HCT116 (cell line): ENCODE measurements at regions not wholly inside any gene's neighbourhood (a gene's known extent, or its start where the extent isn't known, plus 50 kb on each side); places are given as distances from the start of the nearest gene placed in this dataset.

Source experiments
- ATAC-seq: fragments of 200-7000 bp; cut with Tn5 transposase; 2 replicates; pipeline ENCODE4 v1.9.1; 2020; ENCODE audit warnings: mild to moderate bottlenecking, moderate library complexity
- BruUV-seq: library from RNA; stranded (reverse); fragments of 400-500 nt; replicated peaks from 2 replicates; lab custom pipeline; 2021; lab: Mats Ljungman, UMichigan
- CTCF ChIA-PET: fragments of 300-600 bp; sonication (Branson Sonifier 250); formaldehyde crosslinking; loops from one replicate; lab custom pipeline; 2021; ENCODE audit warnings: antibody characterized with exemption; lab: Charles Lee
- POLR2A ChIA-PET: fragments of 300-600, 350-600 bp; sonication (Branson Sonifier 250); formaldehyde crosslinking; loops from one replicate; lab custom pipeline; 2021; ENCODE audit warnings: antibody characterized with exemption; lab: Charles Lee
- RAD21 ChIA-PET, 2 experiments: fragments of 300-600 bp; sonication (Branson Sonifier 250); formaldehyde crosslinking; loops; one replicate each; lab custom pipeline; 2023; ENCODE audit warnings: low total read pairs in 2 of 2; ENCODE audit not compliant: uncharacterized antibody in 2 of 2, unreplicated experiment in 2 of 2, low non-redundant PET in 1 of 2; lab: Charles Lee
- DNase-seq: peaks from one replicate; pipeline ENCODE4 v3.0.0-alpha.2; 2010; ENCODE audit warnings: low read depth, low spot score
- H2AFZ ChIP-seq: fragments of 200-600 bp; shearing (Covaris generic), sonication (generic); 2 replicates; pipeline ENCODE4 v1.6.1; 2017; ENCODE audit warnings: low read depth, mixed run types, mixed read lengths, antibody characterized with exemption, low read length; ENCODE audit not compliant: poor library complexity, severe bottlenecking
- H3K27ac ChIP-seq: 2 replicates; pipeline ENCODE4 v1.5.1; 2012; ENCODE audit warnings: low read depth, low read length
- H3K27me3 ChIP-seq: fragments of 200-600 bp; sonication (generic); 2 replicates; pipeline ENCODE4 v1.6.1; 2016; ENCODE audit warnings: mixed run types, low read length, mixed read lengths; ENCODE audit not compliant: insufficient read depth
- H3K36me3 ChIP-seq, 2 experiments: fragments of 200-500 bp in 1 of 2; fragments of 200-600 bp in 1 of 2; sonication (Bioruptor generic) in 1 of 2; sonication (generic) in 1 of 2; 2 replicates each; pipeline versions ENCODE4 v1.5.1 to v1.6.1; 2014 to 2016; ENCODE audit warnings: low read length in 2 of 2, inconsistent platforms in 1 of 2, mixed read lengths in 1 of 2, mixed run types in 1 of 2; ENCODE audit not compliant: insufficient read depth in 2 of 2, control insufficient read depth in 1 of 2
- H3K4me1 ChIP-seq, 2 experiments: fragments of 200-600 bp in 1 of 2; sonication (generic) in 1 of 2; 2 replicates each; pipeline versions ENCODE4 v1.5.1 to v1.6.1; 2012 to 2017; ENCODE audit warnings: low read length in 2 of 2, inconsistent platforms in 1 of 2, mild to moderate bottlenecking in 1 of 2, mixed read lengths in 1 of 2, mixed run types in 1 of 2, moderate library complexity in 1 of 2; ENCODE audit not compliant: insufficient read depth in 2 of 2, control insufficient read depth in 1 of 2
- H3K4me2 ChIP-seq: fragments of 200-600 bp; sonication (generic); 2 replicates; pipeline ENCODE4 v1.6.1; 2017; ENCODE audit warnings: mixed run types, low read length, mixed read lengths
- H3K4me3 ChIP-seq, 2 experiments: fragments of 200-600 bp in 1 of 2; sonication (generic) in 1 of 2; replicated peaks in 1 of 2; 2 replicates each; pipeline ENCODE4 v1.5.1; 2011 to 2016; ENCODE audit warnings: low read length in 2 of 2, control low read depth in 1 of 2, low read depth in 1 of 2, mild to moderate bottlenecking in 1 of 2, mixed read lengths in 1 of 2, mixed run types in 1 of 2
- H3K79me2 ChIP-seq: fragments of 200-600 bp; sonication (generic); 2 replicates; pipeline ENCODE4 v1.6.1; 2017; ENCODE audit warnings: mild to moderate bottlenecking, mixed run types, low read length, moderate library complexity, mixed read lengths; ENCODE audit not compliant: insufficient read depth
- H3K9ac ChIP-seq: fragments of 200-600 bp; sonication (generic); 2 replicates; pipeline ENCODE4 v1.6.1; 2016; ENCODE audit warnings: low read length, mixed read lengths
- H3K9me2 ChIP-seq: fragments of 200-600 bp; sonication (generic), shearing (Covaris generic); 2 replicates; pipeline ENCODE4 v1.6.1; 2017; ENCODE audit warnings: mixed run types, mild to moderate bottlenecking, moderate library complexity; ENCODE audit not compliant: insufficient read depth
- H3K9me3 ChIP-seq, 2 experiments: fragments of 200-500 bp in 1 of 2; fragments of 200-600 bp in 1 of 2; sonication (Bioruptor generic) in 1 of 2; sonication (generic) in 1 of 2; 2 replicates each; pipeline ENCODE4 v1.6.1; 2014 to 2017; ENCODE audit warnings: low read length in 2 of 2, mixed read lengths in 2 of 2, inconsistent platforms in 1 of 2, low read depth in 1 of 2, mild to moderate bottlenecking in 1 of 2, mixed run types in 1 of 2, moderate library complexity in 1 of 2; ENCODE audit not compliant: control insufficient read depth in 1 of 2, insufficient read depth in 1 of 2
- H4K20me1 ChIP-seq: fragments of 200-600 bp; sonication (generic), shearing (Covaris generic); 2 replicates; pipeline ENCODE4 v1.6.1; 2017; ENCODE audit warnings: mixed run types, mild to moderate bottlenecking, moderate library complexity; ENCODE audit not compliant: insufficient read depth
- CEBPB ChIP-seq: IDR thresholded peaks from 2 replicates; pipeline ENCODE4 v1.6.1; 2012; ENCODE audit warnings: low read depth
- FOSL1 ChIP-seq: IDR thresholded peaks from 2 replicates; pipeline ENCODE4 v1.6.1; 2012; ENCODE audit warnings: low read depth
- POLR2A ChIP-seq: IDR thresholded peaks from 2 replicates; pipeline ENCODE4 v1.7.0; 2011; ENCODE audit warnings: borderline replicate concordance; ENCODE audit not compliant: insufficient read depth, insufficient read length; ENCODE audit errors: extremely low read depth
- REST ChIP-seq: IDR thresholded peaks from 2 replicates; pipeline ENCODE4 v1.6.1; 2012; ENCODE audit warnings: low read depth
- TCF7L2 ChIP-seq: IDR thresholded peaks from 2 replicates; pipeline ENCODE4 v1.7.0; 2011; ENCODE audit warnings: borderline replicate concordance, inconsistent platforms; ENCODE audit not compliant: insufficient read depth, insufficient read length; ENCODE audit errors: extremely low read depth
- intact Hi-C: fragments of 100-400 bp; cut with micrococcal nuclease; formaldehyde crosslinking; loops from 2 replicates; pipeline ENCODE4 v1.10.0; 2022
- TF ChIP-seq, protein P1 (sequence below): IDR thresholded peaks from 2 replicates; pipeline ENCODE4 v1.6.1; 2012
- TF ChIP-seq, protein P2 (sequence below): IDR thresholded peaks from 2 replicates; pipeline ENCODE4 v1.6.1; 2011; ENCODE audit warnings: mild to moderate bottlenecking, low read length, moderate library complexity; ENCODE audit not compliant: insufficient replicate concordance; ENCODE audit errors: extremely low read depth
- TF ChIP-seq, protein P3 (sequence below): IDR thresholded peaks from 2 replicates; pipeline ENCODE4 v1.6.1; 2012

- no peaks in the 10 kb centered on the region for H3K4me1 ChIP-seq
- ChIA-PET RAD21 (no interaction called here), POLR2A (interaction anchor here (0.9 kb wide), 1 partner anchor 9 kb away, joined by 3 read pairs; no protein-coding TSS in a partner anchor), CTCF (no interaction called here)
- no peaks in the 10 kb centered on the region for H3K9me3 ChIP-seq
- intact Hi-C loops = no loop called here
- H3K9me2 ChIP-seq = no peaks in the 10 kb centered on the region; the same call in 1 of the 2 replicates
- no peak overlapping the region for H3K27ac ChIP-seq
- no peak overlapping the region for H3K4me3 ChIP-seq
- no peak overlapping the region for H3K9ac ChIP-seq
- no peak overlapping the region for H2AFZ ChIP-seq
- no TSS peak for BruUV-seq
- H4K20me1 ChIP-seq = no peaks in the 10 kb centered on the region
- no peak overlapping the region for H3K4me2 ChIP-seq
- TF ChIP-seq CEBPB (no peak), FOSL1 (no peak), TCF7L2 (no peak)
- TF ChIP-seq, protein P1, sequence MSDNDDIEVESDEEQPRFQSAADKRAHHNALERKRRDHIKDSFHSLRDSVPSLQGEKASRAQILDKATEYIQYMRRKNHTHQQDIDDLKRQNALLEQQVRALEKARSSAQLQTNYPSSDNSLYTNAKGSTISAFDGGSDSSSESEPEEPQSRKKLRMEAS = no peak
- TF ChIP-seq, protein P2, sequence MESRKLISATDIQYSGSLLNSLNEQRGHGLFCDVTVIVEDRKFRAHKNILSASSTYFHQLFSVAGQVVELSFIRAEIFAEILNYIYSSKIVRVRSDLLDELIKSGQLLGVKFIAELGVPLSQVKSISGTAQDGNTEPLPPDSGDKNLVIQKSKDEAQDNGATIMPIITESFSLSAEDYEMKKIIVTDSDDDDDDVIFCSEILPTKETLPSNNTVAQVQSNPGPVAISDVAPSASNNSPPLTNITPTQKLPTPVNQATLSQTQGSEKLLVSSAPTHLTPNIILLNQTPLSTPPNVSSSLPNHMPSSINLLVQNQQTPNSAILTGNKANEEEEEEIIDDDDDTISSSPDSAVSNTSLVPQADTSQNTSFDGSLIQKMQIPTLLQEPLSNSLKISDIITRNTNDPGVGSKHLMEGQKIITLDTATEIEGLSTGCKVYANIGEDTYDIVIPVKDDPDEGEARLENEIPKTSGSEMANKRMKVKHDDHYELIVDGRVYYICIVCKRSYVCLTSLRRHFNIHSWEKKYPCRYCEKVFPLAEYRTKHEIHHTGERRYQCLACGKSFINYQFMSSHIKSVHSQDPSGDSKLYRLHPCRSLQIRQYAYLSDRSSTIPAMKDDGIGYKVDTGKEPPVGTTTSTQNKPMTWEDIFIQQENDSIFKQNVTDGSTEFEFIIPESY = no peak
- no peaks in the 10 kb centered on the region for H3K27me3 ChIP-seq
- no peaks in the 10 kb centered on the region for H3K36me3 ChIP-seq
- DNase-seq = no peak
- no peaks in the 10 kb centered on the region for H3K79me2 ChIP-seq
- ATAC-seq = no peak
Observed at GRCh38 chr10:4101918-4102654, 317.1 kb upstream of the KLF6 start.

- Histone ChIP-seq H3K79me2 (no peaks in the 10 kb centered on the region), H3K9me3 (no peaks in the 10 kb centered on the region), H2AFZ (no peak overlapping the region), H3K36me3 (no peaks in the 10 kb centered on the region), H3K9me2 (no peaks in the 10 kb centered on the region; the same call in 1 of the 2 replicates), H3K9ac (no peak overlapping the region)
- ChIA-PET RAD21 (no interaction called here), POLR2A (no interaction called here), CTCF (no interaction called here)
- no TSS peak for BruUV-seq
- no peak for ATAC-seq
- TF ChIP-seq, protein P3, sequence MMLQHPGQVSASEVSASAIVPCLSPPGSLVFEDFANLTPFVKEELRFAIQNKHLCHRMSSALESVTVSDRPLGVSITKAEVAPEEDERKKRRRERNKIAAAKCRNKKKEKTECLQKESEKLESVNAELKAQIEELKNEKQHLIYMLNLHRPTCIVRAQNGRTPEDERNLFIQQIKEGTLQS = no peak
- TF ChIP-seq POLR2A = no peak
- TF ChIP-seq REST = no peak
- TF ChIP-seq, all 23 proteins: peak for 0
- Histone ChIP-seq H3K4me2 (no peak overlapping the region), H4K20me1 (no peaks in the 10 kb centered on the region), H3K4me1 (no peaks in the 10 kb centered on the region), H3K27ac (no peak overlapping the region), H3K4me3 (no peak overlapping the region), H3K27me3 (no peaks in the 10 kb centered on the region)
- DNase-seq = no peak
- intact Hi-C loops = no loop called here
Observed at GRCh38 chr10:4100380-4100779, 315.4 kb upstream of the KLF6 start.
